Adrenal gland (tissue), 9 donors: ENCODE measurements at regions not wholly inside any gene's neighbourhood (a gene's known extent, or its start where the extent isn't known, plus 50 kb on each side); places are given as distances from the start of the nearest gene placed in this dataset.
A peak's percentile ranks its signal among the peaks of the same experiment; 100 is the strongest.

Source experiments
- DNase-seq, 7 donors: peaks; one replicate each; pipeline ENCODE4 v3.0.0-alpha.2; 2019 to 2020
- H3K27ac ChIP-seq, 5 donors: fragments of 200-600 bp; sonication (generic) in 4 of 5; 1 replicate in 3 of 5; 2 replicates in 2 of 5; pipeline versions ENCODE4 v1.5.1 to v1.8.0; 2016 to 2020; ENCODE audit warnings: mild to moderate bottlenecking in 1 of 5
- H3K27me3 ChIP-seq: fragments of 200-600 bp; 2 replicates; pipeline ENCODE4 v1.8.0; 2021
- H3K36me3 ChIP-seq, 2 donors: fragments of 200-600 bp; replicated peaks in 1 of 2; 1 replicate in 1 of 2; 2 replicates in 1 of 2; pipeline versions ENCODE4 v1.5.1 to v1.8.0; 2018 to 2022
- H3K4me1 ChIP-seq, 2 donors: fragments of 200-600 bp; replicated peaks in 1 of 2; 1 replicate in 1 of 2; 2 replicates in 1 of 2; pipeline versions ENCODE4 v1.5.1 to v1.8.0; 2018 to 2021
- H3K4me3 ChIP-seq, 4 donors: fragments of 200-600 bp; sonication (generic) in 3 of 4; one replicate each; pipeline ENCODE4 v1.5.1; 2016 to 2018
- H3K9me3 ChIP-seq, 3 donors: fragments of 200-600 bp; sonication (generic) in 1 of 3; replicated peaks in 1 of 3; 1 replicate in 2 of 3; 2 replicates in 1 of 3; pipeline versions ENCODE4 v1.5.1 to v1.8.0; 2016 to 2021
- POLR2A ChIP-seq, 2 donors: fragments of 450-650 bp; IDR thresholded peaks; one replicate each; pipeline ENCODE4 v1.6.1; 2017; ENCODE audit warnings: antibody characterized with exemption in 2 of 2, mild to moderate bottlenecking in 2 of 2, moderate library complexity in 1 of 2
- WGBS, 4 donors: extraction: QIAGEN DNeasy Blood & Tissue Kit in 2 of 4; methylation state at CpG; one replicate each; pipeline versions ENCODE4 v1.1.5 to v1.1.7; 2013 to 2017; 5-methylcytosine and 5-hydroxymethylcytosine counted together
- intact Hi-C, 2 donors: fragments of 100-400 bp; cut with DNase I; formaldehyde crosslinking; loops; one replicate each; pipeline versions ENCODE4 v1.14.1 to v1.15.0; 2022 to 2023
- TF ChIP-seq, protein P1 (sequence below), 6 experiments: fragments of 450-650 bp in 4 of 6; fragments of 200-600 bp in 2 of 6; sonication (generic) in 1 of 6; IDR thresholded peaks; 1 replicate in 5 of 6; 2 replicates in 1 of 6; pipeline versions ENCODE4 v1.5.1 to v1.8.0; 2016 to 2021; ENCODE audit warnings: antibody characterized with exemption in 6 of 6, mild to moderate bottlenecking in 2 of 6, moderate library complexity in 1 of 6
- donor health status: healthy with polysubstance abuse.
- donor health status: Bipolar disorder and iron deficiency.
- donor health status: DM: yes; HTN: yes; CAD: no.
- donor health status: DM: no; HTN: no; CAD: no.
- donor health status: DM: no; HTN: no; CAD: no.

DNA sequence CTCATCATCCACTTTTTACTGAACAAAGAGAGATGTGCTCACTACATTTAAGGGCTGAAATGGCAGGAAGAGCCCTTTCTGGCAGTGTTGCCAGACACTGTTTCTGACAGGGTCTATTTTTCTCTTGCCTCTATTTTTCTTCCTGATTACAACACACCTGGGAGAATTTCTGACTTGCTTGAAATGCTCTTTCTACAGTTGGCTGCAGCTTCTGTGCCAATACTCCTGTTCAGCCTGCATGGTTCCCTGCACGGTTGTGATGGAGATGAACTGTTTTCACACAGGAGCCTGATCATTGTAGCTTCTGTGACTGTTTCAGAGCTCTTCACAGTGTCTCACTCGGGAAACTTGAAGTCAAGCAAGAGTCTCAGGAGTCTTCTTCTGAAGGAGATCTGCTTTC is 83.0 kb upstream of the DLG1 start:
- Histone ChIP-seq H3K27me3 (no peaks in the 10 kb centered on the region), H3K9me3 (no peaks in the 10 kb centered on the region), H3K4me1 (no peaks in the 10 kb centered on the region), H3K27ac (no peak overlapping the region), H3K4me3 (no peak overlapping the region), H3K36me3 (no peaks in the 10 kb centered on the region)
- no peak for DNase-seq
- no peak for TF ChIP-seq POLR2A (IDR thresholded peaks at IDR 0.05)
- TF ChIP-seq, protein P1, sequence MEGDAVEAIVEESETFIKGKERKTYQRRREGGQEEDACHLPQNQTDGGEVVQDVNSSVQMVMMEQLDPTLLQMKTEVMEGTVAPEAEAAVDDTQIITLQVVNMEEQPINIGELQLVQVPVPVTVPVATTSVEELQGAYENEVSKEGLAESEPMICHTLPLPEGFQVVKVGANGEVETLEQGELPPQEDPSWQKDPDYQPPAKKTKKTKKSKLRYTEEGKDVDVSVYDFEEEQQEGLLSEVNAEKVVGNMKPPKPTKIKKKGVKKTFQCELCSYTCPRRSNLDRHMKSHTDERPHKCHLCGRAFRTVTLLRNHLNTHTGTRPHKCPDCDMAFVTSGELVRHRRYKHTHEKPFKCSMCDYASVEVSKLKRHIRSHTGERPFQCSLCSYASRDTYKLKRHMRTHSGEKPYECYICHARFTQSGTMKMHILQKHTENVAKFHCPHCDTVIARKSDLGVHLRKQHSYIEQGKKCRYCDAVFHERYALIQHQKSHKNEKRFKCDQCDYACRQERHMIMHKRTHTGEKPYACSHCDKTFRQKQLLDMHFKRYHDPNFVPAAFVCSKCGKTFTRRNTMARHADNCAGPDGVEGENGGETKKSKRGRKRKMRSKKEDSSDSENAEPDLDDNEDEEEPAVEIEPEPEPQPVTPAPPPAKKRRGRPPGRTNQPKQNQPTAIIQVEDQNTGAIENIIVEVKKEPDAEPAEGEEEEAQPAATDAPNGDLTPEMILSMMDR (IDR thresholded peaks at IDR 0.05), result no peak
- WGBS, 4 donors, result 63 to 83% (median 72%) methylated on average over 2 of the region's 2 CpGs
- intact Hi-C loops, result no loop called here

DNA sequence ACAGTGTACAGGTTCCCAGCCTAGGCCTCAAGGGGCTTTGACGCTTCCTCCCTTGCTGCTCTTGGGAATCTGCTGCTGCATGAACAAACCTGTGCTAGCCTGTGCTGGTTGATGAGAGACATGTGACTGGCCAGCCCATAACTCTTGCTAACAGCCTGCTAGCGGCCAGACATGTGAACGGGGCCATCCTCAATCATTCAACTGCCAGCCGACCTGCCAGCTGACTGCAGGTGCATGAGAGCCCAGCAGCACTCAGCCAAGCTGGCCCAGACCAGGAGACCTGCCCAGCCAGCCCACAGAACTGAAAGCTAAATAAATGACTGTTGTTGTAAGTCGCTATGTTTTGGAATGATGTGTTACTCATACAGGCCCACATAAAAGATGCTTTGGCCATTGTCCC is 82.4 kb upstream of the DLG1 start:
- TF ChIP-seq, protein P1 (IDR thresholded peaks at IDR 0.05), result no peak
- TF ChIP-seq POLR2A (IDR thresholded peaks at IDR 0.05), result no peak

DNA sequence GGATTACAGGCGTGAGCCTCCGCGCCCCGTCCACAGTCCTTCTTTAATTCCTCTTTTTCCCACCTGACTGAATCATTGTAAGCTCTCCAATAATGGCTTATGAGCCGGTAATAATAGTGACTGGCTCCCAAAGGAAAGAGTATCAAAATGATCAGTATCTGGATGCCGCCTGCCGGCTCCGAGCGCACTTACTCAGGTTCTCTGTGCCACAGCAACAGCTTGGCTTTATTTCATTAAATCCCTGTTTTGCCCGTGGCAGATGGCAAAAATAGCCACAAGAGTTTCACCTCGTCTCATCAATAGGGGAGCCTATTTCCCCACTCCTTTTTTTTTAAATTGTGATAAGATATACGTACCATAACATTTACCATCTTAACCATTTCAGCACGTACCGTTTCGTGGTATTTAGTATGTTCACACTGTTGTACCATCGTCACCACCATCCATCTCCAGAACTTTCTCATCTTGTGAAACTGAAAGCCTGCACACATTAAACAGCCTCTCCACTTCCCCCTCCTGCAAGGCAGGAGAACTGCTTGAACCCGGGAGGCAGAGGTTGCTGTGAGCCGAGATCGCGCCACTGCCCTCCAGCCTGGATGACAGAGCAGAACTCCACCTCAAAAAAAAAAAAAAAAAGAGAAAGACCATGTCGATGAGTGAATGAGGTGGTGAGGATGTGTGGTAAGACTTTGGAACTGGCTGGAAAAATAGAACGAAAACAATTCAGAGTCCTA is 80.7 kb upstream of the DLG1 start:
- H3K9me3 ChIP-seq, result no peaks in the 10 kb centered on the region
- H3K27me3 ChIP-seq, result no peaks in the 10 kb centered on the region
- TF ChIP-seq POLR2A (IDR thresholded peaks at IDR 0.05), result no peak
- TF ChIP-seq, protein P1 (IDR thresholded peaks at IDR 0.05), result peak in 1 of 6 experiments; percentile 12
- WGBS, 4 donors, result 82 to 89% (median 85%) methylated on average over 22 of the region's 22 CpGs
- intact Hi-C loops, result no loop called here
- no peak overlapping the region for H3K27ac ChIP-seq
- peak in 1 of 7 donors; percentile 69 for DNase-seq
- H3K36me3 ChIP-seq, result no peaks in the 10 kb centered on the region
- no peak overlapping the region for H3K4me3 ChIP-seq
- no peaks in the 10 kb centered on the region for H3K4me1 ChIP-seq

More for the DNA sequence above, 82.4 kb upstream of the DLG1 start:
- H3K27me3 ChIP-seq, result no peaks in the 10 kb centered on the region
- no peaks in the 10 kb centered on the region for H3K36me3 ChIP-seq
- DNase-seq, result no peak
- no peaks in the 10 kb centered on the region for H3K4me1 ChIP-seq
- H3K27ac ChIP-seq, result no peak overlapping the region
- WGBS, 4 donors, result 86 to 96% (median 88%) methylated on average over 5 of the region's 5 CpGs
- no peak overlapping the region for H3K4me3 ChIP-seq
- intact Hi-C loops, result no loop called here
- no peaks in the 10 kb centered on the region for H3K9me3 ChIP-seq

- H3K9me3 ChIP-seq, result no peaks in the 10 kb centered on the region
- peak in 1 of 7 donors; percentile 24 for DNase-seq
- intact Hi-C loops, result no loop called here
- H3K4me3 ChIP-seq, result no peak overlapping the region
- no peaks in the 10 kb centered on the region for H3K27me3 ChIP-seq
- H3K27ac ChIP-seq, result no peak overlapping the region
- TF ChIP-seq POLR2A (IDR thresholded peaks at IDR 0.05), result no peak
- TF ChIP-seq, protein P1 (IDR thresholded peaks at IDR 0.05), result no peak
- no peaks in the 10 kb centered on the region for H3K36me3 ChIP-seq
- WGBS, 4 donors, result 65 to 72% (median 70%) methylated on average over 10 of the region's 10 CpGs
- no peaks in the 10 kb centered on the region for H3K4me1 ChIP-seq
These were observed 78.5 kb upstream of the DLG1 start for GRCh38 chr3:197376735-197377555.
